GM21717 (cell line): ENCODE measurements at regions not wholly inside any gene's neighbourhood (a gene's known extent, or its start where the extent isn't known, plus 50 kb on each side); places are given as distances from the start of the nearest gene placed in this dataset.

ENCODE experiments used
- ATAC-seq: cut with Tn5 transposase; IDR thresholded peaks from one replicate; pipeline ENCODE4 v1.9.1; 2021; ENCODE audit warnings: mild to moderate bottlenecking, moderate library complexity; ENCODE audit not compliant: unreplicated experiment

- no peak for ATAC-seq
These were observed 156.1 kb downstream of the CHD9NB start for GRCh38 chr16:52896478-52897164.

- ATAC-seq: no peak
These were observed 178.7 kb downstream of the CHD9NB start for GRCh38 chr16:52874042-52874441.

GRCh38 chr16:52872731-52873130, 180.0 kb downstream of the CHD9NB start:
- ATAC-seq: no peak

GRCh38 chr16:52871481-52871880, 181.2 kb downstream of the CHD9NB start:
- no peak for ATAC-seq

GRCh38 chr16:52869243-52869642, 183.5 kb downstream of the CHD9NB start:
- no peak for ATAC-seq

DNA sequence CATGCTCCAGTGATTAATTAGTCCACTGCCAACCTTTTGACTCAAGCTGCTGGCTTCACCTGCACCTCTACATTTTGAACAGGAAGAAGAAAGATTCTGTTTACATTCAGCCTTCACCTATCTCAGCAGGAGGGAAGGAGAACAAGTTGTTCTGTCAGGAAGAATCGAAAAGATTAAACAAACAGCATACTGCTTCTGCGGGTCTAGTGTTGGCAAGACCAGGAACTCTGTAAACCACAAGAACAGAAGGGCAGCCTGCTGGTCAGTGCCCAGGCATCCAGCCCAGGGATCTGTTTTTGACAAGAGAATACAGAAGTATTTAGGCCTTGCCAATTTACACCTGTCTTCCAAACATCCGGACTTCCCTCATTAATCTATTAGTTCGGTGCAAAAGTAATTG, 189.7 kb downstream of the CHD9NB start:
- no peak for ATAC-seq

DNA sequence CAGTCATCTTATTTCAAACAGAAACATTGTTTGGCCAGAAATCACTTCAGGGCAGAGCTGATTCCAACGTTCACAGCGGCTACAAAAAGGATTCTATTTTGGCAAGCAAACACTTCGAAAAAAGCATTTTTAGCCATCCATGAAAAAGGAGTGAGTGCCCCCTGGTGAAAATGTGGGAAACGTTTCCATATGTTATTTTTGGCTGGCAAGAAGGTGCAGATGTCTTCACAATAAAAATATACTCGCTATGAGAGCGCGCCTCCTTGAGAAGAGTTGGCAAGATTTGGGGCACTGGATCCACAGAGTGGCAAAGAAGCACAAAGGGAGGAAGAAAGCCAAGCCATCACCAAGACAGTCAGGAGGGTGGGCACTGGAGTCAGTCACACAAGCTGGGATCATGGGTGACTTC, 191.1 kb downstream of the CHD9NB start:
- no peak for ATAC-seq

GRCh38 chr16:52855463-52855862, 197.2 kb downstream of the CHD9NB start:
- no peak for ATAC-seq

DNA sequence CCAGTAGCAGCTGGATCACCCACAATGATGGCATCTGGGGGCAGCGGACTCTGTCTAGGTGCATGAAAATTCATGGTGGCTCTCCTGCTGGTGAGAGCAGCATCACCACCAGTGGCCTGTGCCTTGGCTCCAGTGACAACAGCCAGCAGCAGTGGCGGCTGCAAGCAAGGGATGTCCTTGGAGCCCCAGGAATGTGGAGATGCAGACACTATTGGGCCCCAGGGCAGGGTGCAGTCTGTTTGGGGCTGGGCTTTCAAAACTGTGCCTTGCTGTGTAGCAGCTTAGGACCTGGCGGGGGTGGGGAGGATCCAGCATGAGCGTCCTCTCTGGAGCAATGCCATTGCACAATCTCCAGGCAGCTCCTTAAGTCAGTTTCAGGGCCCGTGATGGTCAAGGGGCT, 199.7 kb downstream of the CHD9NB start:
- no peak for ATAC-seq

GRCh38 chr16:52851211-52851740, 201.4 kb downstream of the CHD9NB start:
- no peak for ATAC-seq

DNA sequence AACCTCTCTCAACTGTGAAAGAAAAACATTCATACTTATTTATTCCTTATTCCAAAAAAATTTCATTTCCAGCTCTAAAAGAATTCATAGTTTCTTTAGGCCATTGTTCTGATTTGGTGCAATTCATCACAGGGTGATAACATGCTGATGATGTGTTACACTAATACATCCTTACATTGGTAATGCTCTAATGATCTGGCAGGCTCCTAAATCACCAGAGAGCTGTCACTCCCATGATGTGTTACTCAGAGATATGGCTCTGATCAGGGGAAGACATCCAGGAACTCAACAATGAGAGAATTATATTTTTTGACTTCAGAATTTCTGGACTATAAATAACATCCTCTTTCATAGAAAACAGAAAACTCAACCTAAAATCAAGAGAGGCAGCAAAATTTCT, 209.3 kb downstream of the CHD9NB start:
- no peak for ATAC-seq

- no peak for ATAC-seq
These were observed 215.4 kb downstream of the CHD9NB start for GRCh38 chr16:52837251-52837650.

GRCh38 chr16:52834736-52835465, 217.8 kb downstream of the CHD9NB start:
- no peak for ATAC-seq

GRCh38 chr16:52832771-52833170, 219.9 kb downstream of the CHD9NB start:
- ATAC-seq: no peak

- ATAC-seq: no peak
These were observed 225.2 kb downstream of the CHD9NB start for GRCh38 chr16:52827456-52827855.

DNA sequence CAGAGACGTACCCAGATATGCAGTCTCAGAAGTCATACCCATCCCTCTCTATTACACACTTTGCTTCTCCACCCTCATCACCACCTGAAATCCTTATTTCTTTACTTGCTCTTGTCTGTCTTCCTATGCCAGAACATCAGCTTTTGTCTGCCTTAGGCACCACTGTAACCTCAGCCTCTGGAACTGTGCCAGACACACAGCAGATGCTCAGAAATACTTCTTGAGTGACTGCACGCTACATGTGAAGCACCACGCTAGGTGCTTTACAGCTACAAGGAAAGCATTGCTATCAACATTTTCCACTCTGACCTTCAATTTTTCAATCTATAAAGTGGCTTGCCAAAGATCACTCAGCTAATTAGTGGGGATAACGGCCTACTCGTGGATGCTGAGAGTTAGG, 226.8 kb downstream of the CHD9NB start:
- ATAC-seq: no peak

DNA sequence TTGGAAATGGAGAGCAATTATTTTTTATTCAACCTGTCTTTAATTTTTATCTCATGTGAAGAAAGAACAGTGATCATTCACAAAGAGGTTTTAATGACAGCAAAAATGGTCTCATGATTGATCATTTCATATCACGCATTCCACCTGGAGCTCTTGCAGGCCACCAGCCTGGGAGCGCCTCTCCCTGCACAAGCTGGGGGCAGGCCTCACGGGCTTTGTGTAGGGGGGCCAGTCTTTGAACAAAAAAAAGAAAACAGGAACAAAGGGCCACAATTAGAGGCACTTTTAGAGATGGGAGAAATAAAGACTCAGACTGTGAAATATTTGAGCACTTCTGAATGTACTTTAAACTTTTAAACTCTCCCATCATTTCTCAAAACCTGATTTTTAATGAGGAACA, 232.9 kb downstream of the CHD9NB start:
- no peak for ATAC-seq

DNA sequence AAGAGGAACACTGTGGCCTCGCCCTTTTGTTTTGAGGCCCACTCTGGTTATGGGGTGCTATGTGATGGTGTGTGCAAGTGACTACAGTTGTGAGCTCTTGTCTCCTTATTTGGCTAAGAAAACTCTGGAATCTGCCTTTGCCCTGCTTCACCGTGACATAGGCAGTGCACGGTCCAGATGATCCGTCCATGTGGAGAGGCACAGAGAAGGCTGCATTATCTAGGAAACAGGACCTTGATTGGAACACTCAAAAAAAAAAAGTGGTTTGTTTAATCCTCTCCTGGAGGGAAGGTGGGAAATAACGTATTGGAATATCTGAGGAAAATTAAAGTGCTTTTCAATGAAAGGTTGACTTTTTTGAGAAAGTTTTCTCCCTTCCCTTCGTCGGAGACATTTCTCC, 233.3 kb downstream of the CHD9NB start:
- no peak for ATAC-seq

DNA sequence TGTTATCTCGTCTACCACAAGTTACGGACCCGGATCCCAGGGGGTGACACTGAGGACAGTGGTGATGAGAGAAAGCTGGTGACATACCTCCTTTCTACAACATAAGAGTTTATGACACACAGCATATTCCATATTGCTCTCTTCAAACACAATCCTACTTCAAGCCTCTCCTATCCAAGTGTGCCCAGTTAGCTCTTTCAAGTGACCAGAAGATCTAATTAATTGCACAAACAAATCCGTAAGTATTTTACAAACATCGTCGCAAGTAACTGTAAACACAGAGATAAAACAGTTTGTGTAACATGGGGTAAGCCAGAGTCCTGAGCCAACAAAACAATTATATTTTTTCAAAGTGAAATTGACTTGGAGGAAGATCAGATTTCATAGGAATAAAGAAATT, 235.0 kb downstream of the CHD9NB start:
- ATAC-seq: no peak

DNA sequence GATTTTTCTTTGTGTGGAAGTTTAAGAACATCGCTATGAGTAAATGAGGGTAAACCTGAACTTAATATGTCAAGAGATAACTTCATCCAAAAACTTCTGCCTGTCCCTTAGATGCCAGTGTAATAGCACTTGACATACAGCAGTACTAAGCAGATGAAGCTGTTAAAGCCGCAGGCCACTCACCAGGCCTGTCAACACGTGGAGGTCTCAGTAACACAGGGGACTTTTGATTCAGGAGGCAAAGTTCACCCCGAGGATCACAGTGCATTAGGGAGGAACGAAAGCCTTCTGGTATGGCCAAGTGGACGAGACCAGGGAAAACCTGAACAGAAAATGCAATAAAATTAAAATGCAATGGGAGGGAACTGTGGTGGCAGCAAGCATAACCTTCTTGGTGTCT, 235.7 kb downstream of the CHD9NB start:
- no peak for ATAC-seq

GRCh38 chr16:52812678-52813556, 239.8 kb downstream of the CHD9NB start:
- ATAC-seq: no peak
